ENCODE measurements at regions not wholly inside any gene's neighbourhood (a gene's known extent, or its start where the extent isn't known, plus 50 kb on each side); places are given as distances from the start of the nearest gene placed in this dataset.
"Not testable (repeated sequence)": the region's sequence is repeated elsewhere in the genome, so short reads cannot be mapped to it uniquely, and the experiment has no call there.

DNA sequence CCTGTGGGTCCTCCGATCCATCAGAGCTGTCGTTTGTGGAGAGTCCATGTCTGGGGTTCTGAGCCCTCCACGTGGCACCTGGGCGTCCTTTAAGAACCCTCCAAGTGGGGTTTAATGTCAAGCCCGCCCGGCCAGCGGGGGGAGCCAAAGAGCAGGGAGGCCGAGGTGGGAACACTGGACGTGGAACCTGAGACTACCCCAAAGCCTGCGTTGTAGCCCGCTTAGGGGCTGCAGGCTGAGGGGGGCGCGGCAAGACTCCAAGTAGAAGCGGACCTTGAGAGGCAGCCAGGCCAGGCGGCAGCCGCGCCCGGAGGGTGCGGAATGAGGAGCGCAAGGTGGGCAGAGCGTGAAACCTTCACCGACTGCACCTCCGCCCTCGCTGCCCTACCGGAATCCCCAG is 126.2 kb upstream of the ATP10A start:
- ChIA-PET POLR2A (no interaction called here), CTCF (no interaction called here)
- intact Hi-C loops (cut with micrococcal nuclease), result no loop called here
- peak; percentile 20 for DNase-seq
- Mint-ChIP-seq H3K27me3 (no peaks in the 10 kb centered on the region), H3K4me3 (no peak overlapping the region), H3K27ac (no peak overlapping the region), H3K36me3 (ENCODE audit: low read depth) (no peaks in the 10 kb centered on the region), H3K4me1 (ENCODE audit: low read depth) (no peaks in the 10 kb centered on the region), H3K9me3 (no peaks in the 10 kb centered on the region)
- TF ChIP-seq, protein P1, sequence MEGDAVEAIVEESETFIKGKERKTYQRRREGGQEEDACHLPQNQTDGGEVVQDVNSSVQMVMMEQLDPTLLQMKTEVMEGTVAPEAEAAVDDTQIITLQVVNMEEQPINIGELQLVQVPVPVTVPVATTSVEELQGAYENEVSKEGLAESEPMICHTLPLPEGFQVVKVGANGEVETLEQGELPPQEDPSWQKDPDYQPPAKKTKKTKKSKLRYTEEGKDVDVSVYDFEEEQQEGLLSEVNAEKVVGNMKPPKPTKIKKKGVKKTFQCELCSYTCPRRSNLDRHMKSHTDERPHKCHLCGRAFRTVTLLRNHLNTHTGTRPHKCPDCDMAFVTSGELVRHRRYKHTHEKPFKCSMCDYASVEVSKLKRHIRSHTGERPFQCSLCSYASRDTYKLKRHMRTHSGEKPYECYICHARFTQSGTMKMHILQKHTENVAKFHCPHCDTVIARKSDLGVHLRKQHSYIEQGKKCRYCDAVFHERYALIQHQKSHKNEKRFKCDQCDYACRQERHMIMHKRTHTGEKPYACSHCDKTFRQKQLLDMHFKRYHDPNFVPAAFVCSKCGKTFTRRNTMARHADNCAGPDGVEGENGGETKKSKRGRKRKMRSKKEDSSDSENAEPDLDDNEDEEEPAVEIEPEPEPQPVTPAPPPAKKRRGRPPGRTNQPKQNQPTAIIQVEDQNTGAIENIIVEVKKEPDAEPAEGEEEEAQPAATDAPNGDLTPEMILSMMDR (IDR thresholded peaks at IDR 0.05), result no peak
- ATAC-seq, result no peak

DNA sequence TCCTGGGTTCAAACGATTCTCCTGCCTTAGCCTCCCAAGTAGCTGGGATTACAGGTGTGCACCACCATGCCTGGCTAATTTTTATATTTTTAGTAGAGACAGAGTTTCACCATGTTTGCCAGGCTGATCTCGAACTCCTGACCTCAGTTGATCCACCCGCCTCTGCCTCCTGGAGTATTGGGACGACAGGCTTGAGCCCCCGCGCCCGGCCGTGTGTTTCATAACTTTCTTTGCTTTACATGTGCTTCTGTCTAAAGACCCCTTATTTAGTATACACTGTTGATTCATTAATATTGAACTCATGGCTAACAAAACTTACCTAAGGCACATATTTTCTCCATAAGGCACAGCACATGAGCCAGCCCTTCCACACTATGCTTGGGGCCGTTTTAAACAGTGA is 125.6 kb upstream of the ATP10A start:
- intact Hi-C loops (cut with micrococcal nuclease); H3K36me3 Mint-ChIP-seq (ENCODE audit: low read depth); H3K4me1 Mint-ChIP-seq (ENCODE audit: low read depth); DNase-seq; H3K27ac Mint-ChIP-seq; CTCF ChIA-PET; ATAC-seq; H3K4me3 Mint-ChIP-seq; H3K9me3 Mint-ChIP-seq; H3K27me3 Mint-ChIP-seq; POLR2A ChIA-PET: not testable (repeated sequence)

DNA sequence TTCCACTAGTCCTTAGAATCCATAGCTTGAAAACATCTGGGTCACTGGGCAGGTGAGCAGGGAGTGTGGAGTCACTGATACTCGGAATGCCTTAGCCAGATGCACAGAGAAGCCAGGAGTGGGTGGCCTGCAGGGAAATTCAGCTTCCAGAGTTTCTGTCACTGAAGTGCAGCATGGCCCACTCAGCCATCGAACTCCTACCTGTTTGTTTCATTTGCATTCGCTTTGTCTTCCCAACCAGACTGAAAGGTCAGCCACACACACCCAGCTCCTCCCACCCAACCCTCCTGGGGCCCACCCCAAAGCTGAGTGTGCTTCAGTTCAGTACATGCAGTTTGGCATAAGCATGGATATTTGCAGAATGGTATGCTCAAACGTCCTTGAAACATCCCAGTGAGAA is 124.5 kb upstream of the ATP10A start:
- no peak overlapping the region for H3K27ac Mint-ChIP-seq
- no peaks in the 10 kb centered on the region for H3K27me3 Mint-ChIP-seq
- no peaks in the 10 kb centered on the region for H3K4me1 Mint-ChIP-seq (ENCODE audit: low read depth)
- DNase-seq, result no peak
- ChIA-PET CTCF (no interaction called here), POLR2A (no interaction called here)
- H3K9me3 Mint-ChIP-seq, result no peaks in the 10 kb centered on the region
- no peaks in the 10 kb centered on the region for H3K36me3 Mint-ChIP-seq (ENCODE audit: low read depth)
- no peak overlapping the region for H3K4me3 Mint-ChIP-seq
- TF ChIP-seq, protein P1 (IDR thresholded peaks at IDR 0.05), result no peak
- intact Hi-C loops (cut with micrococcal nuclease), result no loop called here
- no peak for ATAC-seq

DNA sequence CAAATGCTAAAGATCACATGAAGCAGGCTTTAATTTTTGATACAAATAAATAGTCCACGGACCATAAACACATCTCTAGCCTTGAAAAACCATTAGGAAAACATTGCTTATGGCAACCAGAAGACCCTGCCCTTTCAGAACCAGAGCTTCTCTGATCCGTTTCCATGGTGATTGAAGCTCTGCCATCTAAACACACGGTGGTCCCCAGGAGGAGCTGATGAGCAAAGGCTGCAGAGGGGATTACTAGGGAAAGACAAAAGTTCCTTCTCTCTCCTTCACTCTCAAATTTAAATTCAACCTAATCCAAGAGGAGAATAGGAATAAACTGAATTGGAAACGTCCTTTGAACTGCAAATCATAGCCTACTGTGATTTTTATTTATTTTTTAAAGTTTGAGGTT is 122.0 kb upstream of the ATP10A start:
- CTCF ChIA-PET, result no interaction called here
- POLR2A ChIA-PET, result no interaction called here
- no peak for ATAC-seq

DNA sequence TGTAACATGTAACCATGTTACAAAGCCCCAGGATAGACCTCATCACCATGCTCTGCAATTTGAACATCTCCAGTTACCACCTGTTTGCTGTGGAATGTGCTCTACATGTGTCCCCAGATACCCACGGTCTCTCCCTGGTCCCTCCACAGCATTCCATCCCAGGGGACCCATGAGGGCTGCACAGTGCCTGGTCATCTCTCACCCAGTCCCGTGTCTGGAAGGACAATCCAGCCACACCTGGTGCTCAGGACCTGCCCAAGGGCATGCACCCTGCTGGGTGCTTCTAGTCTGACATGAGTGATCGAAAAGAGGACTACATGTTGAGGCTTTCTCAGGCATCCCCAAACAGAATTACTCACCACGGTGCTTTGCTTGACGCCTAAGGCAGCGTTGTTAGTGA is 119.6 kb upstream of the ATP10A start:
- no peaks in the 10 kb centered on the region for H3K27me3 Mint-ChIP-seq
- ATAC-seq, result no peak

More for the DNA sequence above, 122.0 kb upstream of the ATP10A start:
- Mint-ChIP-seq H3K36me3 (ENCODE audit: low read depth) (no peaks in the 10 kb centered on the region), H3K27me3 (no peaks in the 10 kb centered on the region), H3K4me1 (ENCODE audit: low read depth) (no peaks in the 10 kb centered on the region), H3K9me3 (no peaks in the 10 kb centered on the region), H3K27ac (no peak overlapping the region), H3K4me3 (no peak overlapping the region)
- TF ChIP-seq, protein P1 (IDR thresholded peaks at IDR 0.05), result no peak
- DNase-seq, result no peak
- intact Hi-C loops (cut with micrococcal nuclease), result no loop called here

More for the DNA sequence above, 119.6 kb upstream of the ATP10A start:
- H3K9me3 Mint-ChIP-seq, result no peaks in the 10 kb centered on the region
- ChIA-PET CTCF (no interaction called here), POLR2A (no interaction called here)
- H3K4me1 Mint-ChIP-seq (ENCODE audit: low read depth), result no peaks in the 10 kb centered on the region
- no peaks in the 10 kb centered on the region for H3K36me3 Mint-ChIP-seq (ENCODE audit: low read depth)
- H3K4me3 Mint-ChIP-seq, result no peak overlapping the region
- intact Hi-C loops (cut with micrococcal nuclease), result no loop called here
- H3K27ac Mint-ChIP-seq, result no peak overlapping the region
- TF ChIP-seq, protein P1 (IDR thresholded peaks at IDR 0.05), result no peak
- DNase-seq, result no peak
